HG02852 (cell line): ENCODE measurements at regions not wholly inside any gene's neighbourhood (a gene's known extent, or its start where the extent isn't known, plus 50 kb on each side); places are given as distances from the start of the nearest gene placed in this dataset.

ENCODE experiments used
- ATAC-seq: cut with Tn5 transposase; IDR thresholded peaks from one replicate; pipeline ENCODE4 v1.9.1; 2021; ENCODE audit warnings: mild to moderate bottlenecking, moderate library complexity; ENCODE audit not compliant: unreplicated experiment

DNA sequence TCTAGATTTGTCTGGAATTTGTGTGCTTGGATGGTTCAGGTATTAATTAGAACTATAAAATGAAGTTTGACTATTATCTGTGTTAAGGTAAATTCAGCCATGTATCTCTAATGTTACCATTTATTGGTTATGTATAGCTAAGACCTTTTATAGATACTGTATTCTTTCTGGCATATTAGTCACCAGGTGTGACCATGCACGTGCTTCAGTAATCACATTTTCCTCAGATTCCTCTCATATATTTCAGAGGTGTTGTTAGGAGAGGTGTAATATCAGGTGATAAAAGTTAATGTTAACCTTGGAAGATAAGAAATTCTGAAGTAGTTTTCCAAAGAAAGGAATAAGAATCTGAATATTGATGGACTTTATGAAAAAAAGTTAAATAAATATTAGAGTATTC, 194.5 kb upstream of the KHDRBS2 start:
- no peak for ATAC-seq

DNA sequence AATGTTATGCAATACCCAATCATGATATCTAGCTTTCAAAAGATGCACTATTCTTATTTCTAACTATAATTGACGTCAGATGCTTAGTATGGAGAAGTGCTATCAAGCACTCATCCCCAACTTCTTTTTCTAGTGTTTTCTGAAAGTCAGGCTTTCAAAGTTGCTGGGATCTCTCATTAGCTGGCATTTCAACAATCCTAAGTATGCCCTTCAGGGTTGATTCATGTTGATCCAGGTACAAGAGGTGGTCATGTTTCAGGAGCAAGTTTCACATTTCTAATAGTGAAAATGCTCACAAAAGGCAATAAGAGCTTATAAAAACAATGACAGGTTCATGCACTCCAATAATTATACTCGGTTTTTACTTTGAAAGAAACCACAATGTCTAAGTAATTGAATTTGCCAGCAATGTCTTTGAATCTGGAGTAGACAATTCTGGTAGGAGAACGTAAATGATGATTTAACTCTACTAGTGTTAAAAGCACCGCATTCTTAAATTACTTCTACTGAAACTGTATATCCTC, 193.7 kb upstream of the KHDRBS2 start:
- ATAC-seq, result no peak

GRCh38 chr6:62474793-62475192, 188.8 kb upstream of the KHDRBS2 start:
- ATAC-seq, result no peak

GRCh38 chr6:62466607-62467006, 180.6 kb upstream of the KHDRBS2 start:
- no peak for ATAC-seq

DNA sequence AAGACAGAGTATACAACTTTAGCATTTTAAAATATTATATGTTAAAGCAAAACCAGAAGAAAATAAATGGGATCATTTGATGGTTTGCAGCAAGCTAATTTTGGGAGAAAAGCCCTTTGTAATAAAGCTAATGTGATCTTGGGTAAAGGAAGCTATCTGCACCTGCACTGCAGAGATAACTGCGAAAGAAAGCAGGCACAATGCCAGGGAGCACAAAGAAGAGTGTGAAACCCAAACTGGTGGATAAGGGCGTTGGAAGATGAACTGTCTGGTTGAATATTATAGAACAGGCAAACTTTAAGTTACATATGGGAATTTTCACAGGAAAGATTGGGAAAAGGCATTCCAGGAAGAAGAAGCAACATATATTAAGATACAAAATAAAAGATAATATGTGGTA, 179.2 kb upstream of the KHDRBS2 start:
- no peak for ATAC-seq

DNA sequence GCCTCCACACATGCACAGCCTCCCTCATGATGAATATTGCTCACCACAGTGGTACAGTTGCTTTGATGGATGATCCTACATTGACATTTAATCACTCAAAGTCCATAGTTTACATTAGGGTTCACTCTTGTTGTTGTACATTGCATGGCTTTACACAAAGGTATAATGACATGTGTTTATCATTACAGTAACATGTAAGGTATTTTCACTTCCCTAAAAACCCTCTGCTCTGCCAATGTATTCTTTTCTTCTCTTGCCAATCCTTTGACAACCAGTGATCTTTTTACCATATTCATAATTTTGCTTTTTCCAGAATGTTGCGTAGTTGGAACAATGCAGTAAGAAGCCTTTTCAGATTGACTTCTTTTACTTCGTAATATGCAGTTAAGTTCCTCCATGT, 166.6 kb upstream of the KHDRBS2 start:
- no peak for ATAC-seq

- ATAC-seq, result no peak
These were observed 160.8 kb upstream of the KHDRBS2 start for GRCh38 chr6:62446647-62447316.

- no peak for ATAC-seq
These were observed 159.5 kb upstream of the KHDRBS2 start for GRCh38 chr6:62445521-62445920.

GRCh38 chr6:62441182-62441581, 155.2 kb upstream of the KHDRBS2 start:
- no peak for ATAC-seq

DNA sequence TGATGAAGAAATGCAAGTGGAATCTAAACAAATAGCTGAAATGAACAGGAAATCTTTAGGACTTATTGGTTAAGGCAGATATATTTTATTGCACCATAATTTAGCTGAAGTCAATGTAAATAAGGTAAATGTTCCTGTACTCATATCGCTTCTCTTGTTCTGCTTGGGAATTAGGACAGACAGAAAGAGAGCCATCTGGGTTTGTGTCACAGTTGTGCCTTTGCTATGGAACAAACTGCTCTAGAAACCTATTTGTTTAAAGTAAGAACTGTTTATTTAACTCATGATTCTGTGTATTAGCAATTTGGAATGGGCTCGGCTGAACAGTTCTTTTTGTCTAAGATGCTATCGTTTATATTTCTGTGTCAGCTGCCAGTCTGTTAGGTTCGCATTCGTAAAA, 143.8 kb upstream of the KHDRBS2 start:
- no peak for ATAC-seq

GRCh38 chr6:62400521-62401259, 114.7 kb upstream of the KHDRBS2 start:
- ATAC-seq, result no peak

DNA sequence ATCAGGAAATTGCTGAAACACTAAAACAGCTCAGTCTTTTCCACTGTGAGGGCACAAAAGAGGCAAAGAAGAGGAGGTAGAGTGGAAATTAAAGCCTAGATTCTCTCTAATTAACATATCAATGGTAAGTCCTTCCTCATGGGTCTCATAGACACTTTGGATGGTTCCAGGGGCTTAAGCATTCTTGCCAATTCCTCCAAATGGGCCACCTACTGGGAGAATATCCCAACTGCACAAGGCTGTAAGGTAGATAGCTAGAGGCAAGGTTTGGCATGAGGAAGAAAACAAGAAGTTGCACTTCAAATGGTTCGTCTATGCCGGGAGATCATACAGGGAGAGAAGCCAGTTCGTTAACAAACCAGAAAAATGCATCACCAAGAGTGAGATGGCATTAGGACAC, 107.6 kb upstream of the KHDRBS2 start:
- no peak for ATAC-seq

DNA sequence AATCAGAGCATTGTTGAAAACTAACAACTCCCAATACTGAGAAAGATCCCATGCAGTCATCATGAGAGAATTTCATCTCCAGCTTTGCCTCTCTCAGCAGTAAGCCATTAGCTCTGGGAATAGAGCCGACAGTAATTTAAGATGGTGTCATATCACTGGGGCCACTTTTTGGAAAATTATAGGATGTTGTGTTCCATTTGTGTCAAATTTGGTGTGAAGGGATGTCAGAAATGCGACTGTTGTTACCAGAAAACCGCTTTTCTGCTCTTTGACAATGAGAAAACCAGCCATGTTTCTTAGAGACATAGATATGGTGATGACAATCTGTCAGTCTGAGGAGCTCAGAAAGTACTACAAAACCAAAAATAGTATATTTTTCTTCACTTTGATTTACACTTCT, 106.3 kb upstream of the KHDRBS2 start:
- no peak for ATAC-seq

- ATAC-seq, result no peak
These were observed 105.3 kb upstream of the KHDRBS2 start for GRCh38 chr6:62391358-62391757.

GRCh38 chr6:62390401-62390800, 104.4 kb upstream of the KHDRBS2 start:
- peak; percentile 55 for ATAC-seq

DNA sequence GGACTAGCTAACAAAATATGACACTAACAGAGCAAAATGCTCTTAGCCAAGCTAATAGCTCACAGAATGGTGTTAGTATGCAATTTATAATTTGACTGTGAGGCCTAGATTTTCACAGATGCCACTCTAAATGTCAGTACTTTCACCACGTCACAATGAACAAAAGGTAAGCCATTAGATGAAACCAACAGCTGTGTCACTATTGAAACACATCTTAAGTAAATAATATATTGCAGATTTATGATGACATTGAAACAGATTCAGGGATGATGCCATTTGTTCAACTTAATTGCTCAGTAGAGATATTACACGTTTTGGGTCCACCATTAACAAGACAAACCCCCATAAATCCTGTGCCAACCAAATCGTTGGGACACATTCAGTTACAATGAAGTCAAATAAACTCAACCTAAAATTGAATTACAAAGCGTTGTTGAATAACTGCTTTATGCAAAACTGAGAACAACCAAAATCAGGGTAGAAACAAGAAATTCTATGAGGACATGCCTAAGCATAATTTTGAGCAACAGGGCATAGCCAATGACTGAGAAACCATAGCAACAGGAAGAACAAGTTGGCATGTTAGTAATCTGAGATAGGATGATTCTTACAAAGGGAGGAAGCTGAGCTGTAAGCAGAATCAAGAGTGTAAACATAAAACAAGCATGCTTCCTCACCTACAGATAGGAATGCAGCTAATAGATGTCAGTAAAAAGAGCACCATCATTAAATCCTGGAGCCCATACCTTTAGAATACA, 85.6 kb upstream of the KHDRBS2 start:
- no peak for ATAC-seq

- peak; percentile 100 for ATAC-seq
These were observed 81.6 kb upstream of the KHDRBS2 start for GRCh38 chr6:62367601-62368000.

- ATAC-seq, result no peak
These were observed 76.1 kb upstream of the KHDRBS2 start for GRCh38 chr6:62362097-62362496.

GRCh38 chr6:62357835-62358234, 71.8 kb upstream of the KHDRBS2 start:
- no peak for ATAC-seq

- ATAC-seq, result no peak
These were observed 68.2 kb upstream of the KHDRBS2 start for GRCh38 chr6:62354261-62354660.

- no peak for ATAC-seq
These were observed 60.1 kb upstream of the KHDRBS2 start for GRCh38 chr6:62345962-62346689.
